HEK293 (cell line): ENCODE measurements at regions not wholly inside any gene's neighbourhood (a gene's known extent, or its start where the extent isn't known, plus 50 kb on each side); places are given as distances from the start of the nearest gene placed in this dataset.

Source experiments
- CTCF ChIA-PET: fragments of 350-600 bp; formaldehyde crosslinking; extraction: SDS; loops from one replicate; lab custom pipeline; 2021; ENCODE audit warnings: antibody characterized with exemption; lab: Yijun Ruan, JAX
- POLR2A ChIA-PET: fragments of 300-600 bp; formaldehyde crosslinking; extraction: SDS; loops from one replicate; lab custom pipeline; 2020; ENCODE audit warnings: antibody characterized with exemption, inconsistent platforms; lab: Yijun Ruan, JAX
- H3K27ac ChIP-seq: fragments of 200-500 bp; sonication (Bioruptor generic); 2 replicates; pipeline ENCODE4 v1.5.1; 2014; ENCODE audit warnings: low read depth, low read length, control low read depth, inconsistent platforms; ENCODE audit errors: extremely low read depth
- H3K36me3 ChIP-seq, 2 experiments: fragments of 200-500 bp in 1 of 2; sonication (Bioruptor generic) in 1 of 2; 1 replicate in 1 of 2; 2 replicates in 1 of 2; pipeline ENCODE4 v1.5.1; 2014 to 2017; ENCODE audit warnings: inconsistent platforms in 2 of 2, low read length in 2 of 2; ENCODE audit not compliant: control insufficient read depth in 2 of 2, insufficient read depth in 1 of 2
- H3K4me1 ChIP-seq: fragments of 200-500 bp; sonication (Bioruptor generic); 2 replicates; pipeline ENCODE4 v1.5.1; 2014; ENCODE audit warnings: mild to moderate bottlenecking, low read length, inconsistent platforms; ENCODE audit not compliant: control insufficient read depth, insufficient read depth
- H3K4me3 ChIP-seq: 2 replicates; pipeline ENCODE4 v1.5.1; 2011; ENCODE audit warnings: low read depth, mild to moderate bottlenecking, control low read depth, low read length, moderate library complexity
- H3K9me3 ChIP-seq: fragments of 200-500 bp; sonication (Bioruptor generic); 2 replicates; pipeline ENCODE4 v1.5.1; 2014; ENCODE audit warnings: low read depth, low read length, inconsistent platforms; ENCODE audit not compliant: control insufficient read depth, insufficient read depth
- FEZF1 ChIP-seq: fragments of 450-650 bp; formaldehyde crosslinking; IDR thresholded peaks from 2 replicates; pipeline ENCODE4 v1.5.1; 2016; ENCODE audit warnings: missing biosample characterization, missing genetic modification characterization
- GLI4 ChIP-seq: fragments of 450-650 bp; formaldehyde crosslinking; IDR thresholded peaks from 2 replicates; pipeline ENCODE4 v1.5.1; 2016; ENCODE audit warnings: missing biosample characterization, missing genetic modification characterization
- GLIS2 ChIP-seq: fragments of 450-650 bp; formaldehyde crosslinking; IDR thresholded peaks from 2 replicates; pipeline ENCODE4 v1.5.1; 2016; ENCODE audit warnings: missing biosample characterization, missing genetic modification characterization
- KLF1 ChIP-seq: fragments of 450-650 bp; formaldehyde crosslinking; IDR thresholded peaks from 2 replicates; pipeline ENCODE4 v1.5.1; 2016; ENCODE audit warnings: missing biosample characterization, missing genetic modification characterization
- MEIS1 ChIP-seq: sonication (generic); formaldehyde crosslinking; IDR thresholded peaks from 2 replicates; pipeline ENCODE4 v1.8.1; 2022; ENCODE audit warnings: missing genetic modification reagents, mild to moderate bottlenecking, borderline replicate concordance
- ZBTB7A ChIP-seq: fragments of 450-650 bp; formaldehyde crosslinking; IDR thresholded peaks from 2 replicates; pipeline ENCODE4 v1.5.1; 2016; ENCODE audit warnings: low read depth, missing biosample characterization, missing genetic modification characterization
- ZNF133 ChIP-seq: fragments of 450-650 bp; formaldehyde crosslinking; IDR thresholded peaks from 2 replicates; pipeline ENCODE4 v1.5.1; 2016; ENCODE audit warnings: missing biosample characterization, missing genetic modification characterization
- ZNF175 ChIP-seq: fragments of 450-650 bp; formaldehyde crosslinking; IDR thresholded peaks from 2 replicates; pipeline ENCODE4 v1.5.1; 2016; ENCODE audit warnings: missing biosample characterization, missing genetic modification characterization
- ZNF266 ChIP-seq: fragments of 450-650 bp; formaldehyde crosslinking; IDR thresholded peaks from 2 replicates; pipeline ENCODE4 v1.5.1; 2016; ENCODE audit warnings: missing biosample characterization, missing genetic modification characterization, low read depth
- ZNF324 ChIP-seq: fragments of 450-650 bp; formaldehyde crosslinking; IDR thresholded peaks from 2 replicates; pipeline ENCODE4 v1.5.1; 2016; ENCODE audit warnings: missing biosample characterization, missing genetic modification characterization
- ZNF366 ChIP-seq: fragments of 450-650 bp; formaldehyde crosslinking; conservative IDR thresholded peaks from 2 replicates; pipeline ENCODE4 v1.5.1; 2016; ENCODE audit warnings: missing biosample characterization, missing genetic modification characterization
- TF ChIP-seq, protein P1 (sequence below): fragments of 450-650 bp; formaldehyde crosslinking; IDR thresholded peaks from 2 replicates; pipeline ENCODE4 v1.5.1; 2017; ENCODE audit warnings: missing biosample characterization, missing genetic modification characterization
- TF ChIP-seq, protein P2 (sequence below): fragments of 450-650 bp; formaldehyde crosslinking; IDR thresholded peaks from 2 replicates; pipeline ENCODE4 v1.5.1; 2016; ENCODE audit warnings: missing biosample characterization, missing genetic modification characterization
- TF ChIP-seq, protein P3 (sequence below): fragments of 450-650 bp; formaldehyde crosslinking; IDR thresholded peaks from 2 replicates; pipeline ENCODE4 v1.5.1; 2016; ENCODE audit warnings: missing biosample characterization, missing genetic modification characterization
- TF ChIP-seq, protein P4 (sequence below): fragments of 450-650 bp; formaldehyde crosslinking; IDR thresholded peaks from 2 replicates; pipeline ENCODE4 v1.5.1; 2016; ENCODE audit warnings: missing biosample characterization, missing genetic modification characterization
- TF ChIP-seq, protein P5 (sequence below): fragments of 450-650 bp; IDR thresholded peaks from 2 replicates; pipeline ENCODE4 v1.5.1; 2018; ENCODE audit warnings: missing biosample characterization, mild to moderate bottlenecking, missing genetic modification characterization
- TF ChIP-seq, protein P6 (sequence below): fragments of 450-650 bp; formaldehyde crosslinking; IDR thresholded peaks from 2 replicates; pipeline ENCODE4 v1.5.1; 2016; ENCODE audit warnings: missing biosample characterization, missing genetic modification characterization

DNA sequence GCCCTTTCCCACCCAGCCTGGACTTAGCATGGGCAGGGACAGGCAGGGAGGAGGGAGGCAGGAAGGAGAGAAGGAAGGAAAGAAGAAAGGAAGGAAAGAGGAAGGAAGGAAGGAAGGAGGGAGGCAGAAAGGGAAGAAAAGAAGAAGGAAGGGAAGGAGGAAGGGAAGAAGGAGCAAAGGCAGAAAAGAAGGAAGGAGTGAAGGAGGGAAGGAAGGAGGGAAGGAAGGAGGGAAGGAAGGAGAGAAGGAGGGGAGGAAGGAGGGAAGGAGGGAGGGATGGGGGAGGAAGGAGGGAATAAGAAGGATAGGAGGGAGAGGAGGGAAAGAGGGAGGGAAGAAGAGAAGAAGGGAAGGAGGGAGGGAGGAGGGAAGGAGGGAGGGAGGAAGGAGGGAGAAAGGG lies 110.4 kb downstream of the SALL1 start:
- Histone ChIP-seq H3K4me3 (no peak overlapping the region), H3K9me3 (no peaks in the 10 kb centered on the region), H3K4me1 (no peaks in the 10 kb centered on the region), H3K27ac (no peak overlapping the region), H3K36me3 (no peaks in the 10 kb centered on the region)
- CTCF ChIA-PET = no interaction called here
- TF ChIP-seq ZNF366 (tag by site-specific recombination) = peak; percentile 83
- TF ChIP-seq, protein P1, sequence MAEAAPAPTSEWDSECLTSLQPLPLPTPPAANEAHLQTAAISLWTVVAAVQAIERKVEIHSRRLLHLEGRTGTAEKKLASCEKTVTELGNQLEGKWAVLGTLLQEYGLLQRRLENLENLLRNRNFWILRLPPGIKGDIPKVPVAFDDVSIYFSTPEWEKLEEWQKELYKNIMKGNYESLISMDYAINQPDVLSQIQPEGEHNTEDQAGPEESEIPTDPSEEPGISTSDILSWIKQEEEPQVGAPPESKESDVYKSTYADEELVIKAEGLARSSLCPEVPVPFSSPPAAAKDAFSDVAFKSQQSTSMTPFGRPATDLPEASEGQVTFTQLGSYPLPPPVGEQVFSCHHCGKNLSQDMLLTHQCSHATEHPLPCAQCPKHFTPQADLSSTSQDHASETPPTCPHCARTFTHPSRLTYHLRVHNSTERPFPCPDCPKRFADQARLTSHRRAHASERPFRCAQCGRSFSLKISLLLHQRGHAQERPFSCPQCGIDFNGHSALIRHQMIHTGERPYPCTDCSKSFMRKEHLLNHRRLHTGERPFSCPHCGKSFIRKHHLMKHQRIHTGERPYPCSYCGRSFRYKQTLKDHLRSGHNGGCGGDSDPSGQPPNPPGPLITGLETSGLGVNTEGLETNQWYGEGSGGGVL = no peak
- POLR2A ChIA-PET = no interaction called here

DNA sequence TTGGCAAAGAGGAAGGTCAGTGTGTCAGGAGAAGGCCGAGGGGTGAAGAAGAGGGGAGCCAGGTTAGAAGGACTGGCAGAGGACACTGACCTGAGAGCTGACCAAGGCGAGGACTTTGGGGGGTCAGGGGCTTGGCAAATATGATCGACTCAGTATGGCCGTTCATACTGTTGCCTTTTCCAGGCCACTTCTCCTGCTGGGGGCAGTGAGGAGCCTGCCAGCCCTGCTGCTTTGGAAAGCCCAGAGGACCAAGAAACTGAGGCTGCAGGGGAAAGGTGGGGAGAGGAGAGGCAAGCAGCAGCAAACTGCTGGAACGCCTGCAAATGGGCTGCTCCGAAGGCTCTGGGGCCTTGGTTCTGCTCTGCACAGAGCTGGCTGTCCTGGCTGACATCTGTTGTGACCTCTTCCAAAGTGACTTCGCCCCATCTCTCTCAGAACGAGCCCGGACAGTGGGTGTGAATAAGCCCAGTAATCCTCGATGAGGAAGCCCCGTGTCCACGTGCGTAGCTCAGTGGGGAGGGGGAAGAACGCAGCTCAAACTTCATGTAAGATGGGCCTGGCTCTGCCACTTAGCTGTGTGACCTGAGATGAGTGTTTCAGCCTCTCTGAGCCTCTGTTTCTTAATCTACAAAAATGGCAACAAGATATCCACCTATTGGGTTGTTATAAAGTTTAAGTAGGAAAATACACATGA lies 111.3 kb downstream of the SALL1 start:
- Histone ChIP-seq H3K27ac (no peak overlapping the region), H3K4me1 (no peaks in the 10 kb centered on the region)
- CTCF ChIA-PET = no interaction called here
- TF ChIP-seq GLI4 (tag by site-specific recombination) = no peak
- TF ChIP-seq, protein P2, sequence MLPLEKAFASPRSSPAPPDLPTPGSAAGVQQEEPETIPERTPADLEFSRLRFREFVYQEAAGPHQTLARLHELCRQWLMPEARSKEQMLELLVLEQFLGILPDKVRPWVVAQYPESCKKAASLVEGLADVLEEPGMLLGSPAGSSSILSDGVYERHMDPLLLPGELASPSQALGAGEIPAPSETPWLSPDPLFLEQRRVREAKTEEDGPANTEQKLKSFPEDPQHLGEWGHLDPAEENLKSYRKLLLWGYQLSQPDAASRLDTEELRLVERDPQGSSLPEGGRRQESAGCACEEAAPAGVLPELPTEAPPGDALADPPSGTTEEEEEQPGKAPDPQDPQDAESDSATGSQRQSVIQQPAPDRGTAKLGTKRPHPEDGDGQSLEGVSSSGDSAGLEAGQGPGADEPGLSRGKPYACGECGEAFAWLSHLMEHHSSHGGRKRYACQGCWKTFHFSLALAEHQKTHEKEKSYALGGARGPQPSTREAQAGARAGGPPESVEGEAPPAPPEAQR (tag by site-specific recombination) = no peak
- no peak for TF ChIP-seq ZNF175 (tag by site-specific recombination)
- TF ChIP-seq KLF1 (tag by site-specific recombination) = no peak
- TF ChIP-seq MEIS1 (CRISPR knock-in tag) = no peak
- TF ChIP-seq, protein P1 = no peak
- TF ChIP-seq, all 188 proteins: peak for 0
- Histone ChIP-seq H3K9me3 (no peaks in the 10 kb centered on the region), H3K4me3 (no peak overlapping the region), H3K36me3 (no peaks in the 10 kb centered on the region)
- POLR2A ChIA-PET = no interaction called here

DNA sequence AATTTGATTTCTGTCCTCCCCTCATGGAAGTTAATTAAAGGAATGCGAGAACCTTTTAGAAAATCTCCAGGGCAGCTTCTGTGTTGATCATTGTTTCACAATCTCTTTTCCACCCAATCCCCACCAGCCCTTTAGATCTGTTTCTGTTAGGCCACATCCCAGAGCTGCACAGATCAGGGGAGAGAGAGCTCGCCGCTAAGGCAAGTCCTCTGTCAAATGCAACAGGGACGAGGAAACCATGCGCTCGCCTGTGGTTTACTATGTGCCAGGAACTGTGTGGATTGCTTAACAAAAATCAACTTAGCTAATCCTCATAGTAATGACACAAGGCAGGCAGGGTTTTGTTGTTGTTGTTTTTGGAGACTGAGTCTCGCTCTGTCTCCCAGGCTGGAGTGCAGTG lies 115.4 kb downstream of the SALL1 start:
- no peak overlapping the region for H3K27ac ChIP-seq
- H3K4me1 ChIP-seq = no peaks in the 10 kb centered on the region
- H3K4me3 ChIP-seq = no peak overlapping the region
- no peaks in the 10 kb centered on the region for H3K9me3 ChIP-seq
- ChIA-PET POLR2A (interaction anchor here (0.6 kb wide), 1 partner anchor 11 kb away, joined by 4 read pairs; no protein-coding TSS in a partner anchor), CTCF (no interaction called here)
- no peaks in the 10 kb centered on the region for H3K36me3 ChIP-seq
- TF ChIP-seq, protein P3, sequence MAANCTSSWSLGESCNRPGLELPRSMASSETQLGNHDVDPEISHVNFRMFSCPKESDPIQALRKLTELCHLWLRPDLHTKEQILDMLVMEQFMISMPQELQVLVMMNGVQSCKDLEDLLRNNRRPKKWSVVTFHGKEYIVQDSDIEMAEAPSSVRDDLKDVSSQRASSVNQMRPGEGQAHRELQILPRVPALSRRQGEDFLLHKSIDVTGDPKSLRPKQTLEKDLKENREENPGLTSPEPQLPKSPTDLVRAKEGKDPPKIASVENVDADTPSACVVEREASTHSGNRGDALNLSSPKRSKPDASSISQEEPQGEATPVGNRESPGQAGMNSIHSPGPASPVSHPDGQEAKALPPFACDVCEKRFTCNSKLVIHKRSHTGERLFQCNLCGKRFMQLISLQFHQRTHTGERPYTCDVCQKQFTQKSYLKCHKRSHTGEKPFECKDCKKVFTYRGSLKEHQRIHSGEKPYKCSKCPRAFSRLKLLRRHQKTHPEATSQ (tag by site-specific recombination) = no peak
- TF ChIP-seq ZNF133 (tag by site-specific recombination) (no peak), ZNF266 (tag by site-specific recombination) (no peak), ZBTB7A (tag by site-specific recombination) (no peak), ZNF324 (tag by site-specific recombination) (no peak), FEZF1 (tag by site-specific recombination) (no peak), GLIS2 (no peak)
- TF ChIP-seq, protein P4, sequence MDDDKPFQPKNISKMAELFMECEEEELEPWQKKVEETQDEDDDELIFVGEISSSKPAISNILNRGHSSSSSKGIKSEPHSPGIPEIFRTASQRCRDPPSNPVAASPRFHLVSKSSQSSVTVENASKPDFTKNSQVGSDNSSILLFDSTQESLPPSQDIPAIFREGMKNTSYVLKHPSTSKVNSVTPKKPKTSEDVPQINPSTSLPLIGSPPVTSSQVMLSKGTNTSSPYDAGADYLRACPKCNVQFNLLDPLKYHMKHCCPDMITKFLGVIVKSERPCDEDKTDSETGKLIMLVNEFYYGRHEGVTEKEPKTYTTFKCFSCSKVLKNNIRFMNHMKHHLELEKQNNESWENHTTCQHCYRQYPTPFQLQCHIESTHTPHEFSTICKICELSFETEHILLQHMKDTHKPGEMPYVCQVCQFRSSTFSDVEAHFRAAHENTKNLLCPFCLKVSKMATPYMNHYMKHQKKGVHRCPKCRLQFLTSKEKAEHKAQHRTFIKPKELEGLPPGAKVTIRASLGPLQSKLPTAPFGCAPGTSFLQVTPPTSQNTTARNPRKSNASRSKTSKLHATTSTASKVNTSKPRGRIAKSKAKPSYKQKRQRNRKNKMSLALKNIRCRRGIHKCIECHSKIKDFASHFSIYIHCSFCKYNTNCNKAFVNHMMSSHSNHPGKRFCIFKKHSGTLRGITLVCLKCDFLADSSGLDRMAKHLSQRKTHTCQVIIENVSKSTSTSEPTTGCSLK (tag by site-specific recombination) = no peak
- TF ChIP-seq, protein P5, sequence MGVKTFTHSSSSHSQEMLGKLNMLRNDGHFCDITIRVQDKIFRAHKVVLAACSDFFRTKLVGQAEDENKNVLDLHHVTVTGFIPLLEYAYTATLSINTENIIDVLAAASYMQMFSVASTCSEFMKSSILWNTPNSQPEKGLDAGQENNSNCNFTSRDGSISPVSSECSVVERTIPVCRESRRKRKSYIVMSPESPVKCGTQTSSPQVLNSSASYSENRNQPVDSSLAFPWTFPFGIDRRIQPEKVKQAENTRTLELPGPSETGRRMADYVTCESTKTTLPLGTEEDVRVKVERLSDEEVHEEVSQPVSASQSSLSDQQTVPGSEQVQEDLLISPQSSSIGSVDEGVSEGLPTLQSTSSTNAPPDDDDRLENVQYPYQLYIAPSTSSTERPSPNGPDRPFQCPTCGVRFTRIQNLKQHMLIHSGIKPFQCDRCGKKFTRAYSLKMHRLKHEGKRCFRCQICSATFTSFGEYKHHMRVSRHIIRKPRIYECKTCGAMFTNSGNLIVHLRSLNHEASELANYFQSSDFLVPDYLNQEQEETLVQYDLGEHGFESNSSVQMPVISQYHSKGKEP (tag by site-specific recombination) = no peak
- TF ChIP-seq, protein P6, sequence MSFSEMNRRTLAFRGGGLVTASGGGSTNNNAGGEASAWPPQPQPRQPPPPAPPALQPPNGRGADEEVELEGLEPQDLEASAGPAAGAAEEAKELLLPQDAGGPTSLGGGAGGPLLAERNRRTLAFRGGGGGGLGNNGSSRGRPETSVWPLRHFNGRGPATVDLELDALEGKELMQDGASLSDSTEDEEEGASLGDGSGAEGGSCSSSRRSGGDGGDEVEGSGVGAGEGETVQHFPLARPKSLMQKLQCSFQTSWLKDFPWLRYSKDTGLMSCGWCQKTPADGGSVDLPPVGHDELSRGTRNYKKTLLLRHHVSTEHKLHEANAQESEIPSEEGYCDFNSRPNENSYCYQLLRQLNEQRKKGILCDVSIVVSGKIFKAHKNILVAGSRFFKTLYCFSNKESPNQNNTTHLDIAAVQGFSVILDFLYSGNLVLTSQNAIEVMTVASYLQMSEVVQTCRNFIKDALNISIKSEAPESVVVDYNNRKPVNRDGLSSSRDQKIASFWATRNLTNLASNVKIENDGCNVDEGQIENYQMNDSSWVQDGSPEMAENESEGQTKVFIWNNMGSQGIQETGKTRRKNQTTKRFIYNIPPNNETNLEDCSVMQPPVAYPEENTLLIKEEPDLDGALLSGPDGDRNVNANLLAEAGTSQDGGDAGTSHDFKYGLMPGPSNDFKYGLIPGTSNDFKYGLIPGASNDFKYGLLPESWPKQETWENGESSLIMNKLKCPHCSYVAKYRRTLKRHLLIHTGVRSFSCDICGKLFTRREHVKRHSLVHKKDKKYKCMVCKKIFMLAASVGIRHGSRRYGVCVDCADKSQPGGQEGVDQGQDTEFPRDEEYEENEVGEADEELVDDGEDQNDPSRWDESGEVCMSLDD = no peak
